KMS-11 (cell line): ENCODE measurements at regions not wholly inside any gene's neighbourhood (a gene's known extent, or its start where the extent isn't known, plus 50 kb on each side); places are given as distances from the start of the nearest gene placed in this dataset.

Experiments
- H2AFZ ChIP-seq: fragments of 200-600 bp; sonication (generic); 2 replicates; pipeline ENCODE4 v1.6.1; 2016; ENCODE audit warnings: antibody characterized with exemption, mixed run types, low read depth
- H3K27ac ChIP-seq: fragments of 200-600 bp; sonication (generic); 2 replicates; pipeline ENCODE4 v1.6.1; 2016; ENCODE audit warnings: mild to moderate bottlenecking, mixed run types
- H3K27me3 ChIP-seq: fragments of 200-600 bp; sonication (generic); 2 replicates; pipeline ENCODE4 v1.6.1; 2017; ENCODE audit warnings: mild to moderate bottlenecking, low read depth, mixed run types, moderate library complexity; ENCODE audit not compliant: insufficient read depth
- H3K36me3 ChIP-seq: fragments of 200-600 bp; sonication (generic); 2 replicates; pipeline ENCODE4 v1.6.1; 2017; ENCODE audit warnings: mild to moderate bottlenecking, mixed run types; ENCODE audit not compliant: insufficient read depth
- H3K4me1 ChIP-seq: fragments of 200-600 bp; sonication (generic); 2 replicates; pipeline ENCODE4 v1.6.1; 2016; ENCODE audit warnings: mild to moderate bottlenecking, low read depth, mixed run types; ENCODE audit not compliant: poor library complexity, severe bottlenecking
- H3K4me2 ChIP-seq: fragments of 200-600 bp; sonication (generic); 2 replicates; pipeline ENCODE4 v1.7.0; 2016; ENCODE audit warnings: mild to moderate bottlenecking, mixed run types
- H3K4me3 ChIP-seq: fragments of 200-600 bp; sonication (generic); IDR thresholded peaks from 2 replicates; pipeline ENCODE4 v1.6.1; 2017; ENCODE audit warnings: low read depth, low read length, mixed read lengths; ENCODE audit not compliant: insufficient read depth
- H3K79me2 ChIP-seq: fragments of 200-600 bp; sonication (generic); 2 replicates; pipeline ENCODE4 v1.6.1; 2016; ENCODE audit warnings: low read depth, mixed run types; ENCODE audit not compliant: insufficient read depth
- H3K9ac ChIP-seq: fragments of 200-600 bp; sonication (generic); 2 replicates; pipeline ENCODE4 v1.6.1; 2016; ENCODE audit warnings: mild to moderate bottlenecking, mixed run types
- H4K20me1 ChIP-seq: fragments of 200-600 bp; sonication (generic); 2 replicates; pipeline ENCODE4 v1.6.1; 2016; ENCODE audit warnings: mild to moderate bottlenecking, mixed run types; ENCODE audit not compliant: insufficient read depth
- TF ChIP-seq, protein P1 (sequence below): fragments of 200-600 bp; sonication (generic); conservative IDR thresholded peaks from 2 replicates; pipeline ENCODE4 v1.6.1; 2017; ENCODE audit warnings: low read depth, mild to moderate bottlenecking, antibody characterized with exemption, low read length, moderate library complexity, mixed read lengths

DNA sequence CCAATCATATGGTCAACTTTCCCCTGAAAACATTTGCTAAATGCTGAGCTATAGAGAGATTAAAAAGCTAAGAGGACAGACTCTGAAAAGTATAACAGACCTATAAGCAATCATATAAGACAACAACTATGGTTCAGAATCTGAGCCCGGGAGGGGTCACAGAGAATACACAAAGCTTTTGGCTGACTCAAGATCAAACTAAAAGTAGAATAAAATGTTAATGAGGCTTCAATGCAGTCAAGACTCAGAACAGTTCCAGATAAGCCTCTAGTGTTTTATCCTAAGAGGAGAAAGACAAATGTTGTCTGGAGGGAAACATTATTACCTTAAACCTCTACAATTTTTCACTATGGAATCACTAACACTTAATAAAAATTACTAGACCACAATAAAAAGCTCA is 175.4 kb upstream of the VEGFC start:
- H3K4me3 ChIP-seq: no peak overlapping the region
- TF ChIP-seq, protein P1, sequence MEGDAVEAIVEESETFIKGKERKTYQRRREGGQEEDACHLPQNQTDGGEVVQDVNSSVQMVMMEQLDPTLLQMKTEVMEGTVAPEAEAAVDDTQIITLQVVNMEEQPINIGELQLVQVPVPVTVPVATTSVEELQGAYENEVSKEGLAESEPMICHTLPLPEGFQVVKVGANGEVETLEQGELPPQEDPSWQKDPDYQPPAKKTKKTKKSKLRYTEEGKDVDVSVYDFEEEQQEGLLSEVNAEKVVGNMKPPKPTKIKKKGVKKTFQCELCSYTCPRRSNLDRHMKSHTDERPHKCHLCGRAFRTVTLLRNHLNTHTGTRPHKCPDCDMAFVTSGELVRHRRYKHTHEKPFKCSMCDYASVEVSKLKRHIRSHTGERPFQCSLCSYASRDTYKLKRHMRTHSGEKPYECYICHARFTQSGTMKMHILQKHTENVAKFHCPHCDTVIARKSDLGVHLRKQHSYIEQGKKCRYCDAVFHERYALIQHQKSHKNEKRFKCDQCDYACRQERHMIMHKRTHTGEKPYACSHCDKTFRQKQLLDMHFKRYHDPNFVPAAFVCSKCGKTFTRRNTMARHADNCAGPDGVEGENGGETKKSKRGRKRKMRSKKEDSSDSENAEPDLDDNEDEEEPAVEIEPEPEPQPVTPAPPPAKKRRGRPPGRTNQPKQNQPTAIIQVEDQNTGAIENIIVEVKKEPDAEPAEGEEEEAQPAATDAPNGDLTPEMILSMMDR: no peak
- no peak overlapping the region for H3K9ac ChIP-seq
- no peaks in the 10 kb centered on the region for H3K36me3 ChIP-seq
- H3K27ac ChIP-seq: no peak overlapping the region
- H3K4me2 ChIP-seq: no peak overlapping the region
- no peaks in the 10 kb centered on the region for H3K79me2 ChIP-seq
- H4K20me1 ChIP-seq: no peaks in the 10 kb centered on the region
- H3K4me1 ChIP-seq: no peaks in the 10 kb centered on the region
- no peaks in the 10 kb centered on the region for H3K27me3 ChIP-seq
- H2AFZ ChIP-seq: no peak overlapping the region

DNA sequence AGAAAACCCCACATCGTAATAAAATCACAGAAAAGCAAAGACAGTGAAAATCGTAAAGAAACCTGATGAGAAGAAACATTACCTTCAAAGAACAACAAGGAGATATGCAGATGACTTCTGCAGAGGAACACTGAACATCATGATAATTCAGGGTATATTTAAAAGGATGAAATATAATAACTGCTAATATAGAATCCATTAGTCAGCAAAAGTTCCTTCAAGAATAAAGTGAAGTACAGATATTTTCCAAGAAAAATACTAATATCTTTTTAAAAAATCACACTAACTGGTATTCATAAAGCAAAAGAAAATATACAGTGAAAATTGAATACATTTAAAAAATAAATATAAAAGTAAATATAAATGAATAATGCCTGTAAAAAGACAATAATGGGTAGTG is 176.3 kb upstream of the VEGFC start:
- H3K4me2 ChIP-seq: no peak overlapping the region
- H3K4me3 ChIP-seq: no peak overlapping the region
- no peaks in the 10 kb centered on the region for H3K36me3 ChIP-seq
- H3K27ac ChIP-seq: no peak overlapping the region
- H3K9ac ChIP-seq: no peak overlapping the region
- no peak overlapping the region for H2AFZ ChIP-seq
- no peaks in the 10 kb centered on the region for H3K27me3 ChIP-seq
- H3K4me1 ChIP-seq: no peaks in the 10 kb centered on the region
- TF ChIP-seq, protein P1: no peak
- no peaks in the 10 kb centered on the region for H4K20me1 ChIP-seq
- H3K79me2 ChIP-seq: no peaks in the 10 kb centered on the region

- H3K4me3 ChIP-seq: no peak overlapping the region
- H2AFZ ChIP-seq: no peak overlapping the region
- H3K36me3 ChIP-seq: no peaks in the 10 kb centered on the region
- H3K4me2 ChIP-seq: no peak overlapping the region
- H3K4me1 ChIP-seq: no peaks in the 10 kb centered on the region
- TF ChIP-seq, protein P1: no peak
- no peaks in the 10 kb centered on the region for H3K79me2 ChIP-seq
- H4K20me1 ChIP-seq: no peaks in the 10 kb centered on the region
- H3K9ac ChIP-seq: no peak overlapping the region
- H3K27me3 ChIP-seq: no peaks in the 10 kb centered on the region
- H3K27ac ChIP-seq: no peak overlapping the region
Measured at GRCh38 chr4:176970853-176971252, 178.1 kb upstream of the VEGFC start.

- H3K9ac ChIP-seq: no peak overlapping the region
- H4K20me1 ChIP-seq: no peaks in the 10 kb centered on the region
- H3K79me2 ChIP-seq: no peaks in the 10 kb centered on the region
- H3K27ac ChIP-seq: no peak overlapping the region
- H3K27me3 ChIP-seq: no peaks in the 10 kb centered on the region
- no peak overlapping the region for H3K4me3 ChIP-seq
- H3K4me1 ChIP-seq: no peaks in the 10 kb centered on the region
- H3K4me2 ChIP-seq: no peak overlapping the region
- no peak overlapping the region for H2AFZ ChIP-seq
- TF ChIP-seq, protein P1: no peak
- H3K36me3 ChIP-seq: no peaks in the 10 kb centered on the region
Measured at GRCh38 chr4:176971576-176972115, 178.9 kb upstream of the VEGFC start.
